ENCODE measurements at regions not wholly inside any gene's neighbourhood (a gene's known extent, or its start where the extent isn't known, plus 50 kb on each side); places are given as distances from the start of the nearest gene placed in this dataset.

GRCh38 chr6:14655201-14656061, 537.9 kb downstream of the CD83 start:
- no peak for DNase-seq (ENCODE audit: low read depth in 2 of 2, low spot score in 1 of 2)

GRCh38 chr6:14656078-14656521, 538.5 kb downstream of the CD83 start:
- DNase-seq (ENCODE audit: low read depth in 2 of 2, low spot score in 1 of 2) = no peak

- no peak for DNase-seq (ENCODE audit: low read depth in 2 of 2, low spot score in 1 of 2)
These were observed 539.1 kb downstream of the CD83 start for GRCh38 chr6:14656649-14657048.

GRCh38 chr6:14658030-14658429, 540.5 kb downstream of the CD83 start:
- no peak for DNase-seq (ENCODE audit: low read depth in 2 of 2, low spot score in 1 of 2)

DNA sequence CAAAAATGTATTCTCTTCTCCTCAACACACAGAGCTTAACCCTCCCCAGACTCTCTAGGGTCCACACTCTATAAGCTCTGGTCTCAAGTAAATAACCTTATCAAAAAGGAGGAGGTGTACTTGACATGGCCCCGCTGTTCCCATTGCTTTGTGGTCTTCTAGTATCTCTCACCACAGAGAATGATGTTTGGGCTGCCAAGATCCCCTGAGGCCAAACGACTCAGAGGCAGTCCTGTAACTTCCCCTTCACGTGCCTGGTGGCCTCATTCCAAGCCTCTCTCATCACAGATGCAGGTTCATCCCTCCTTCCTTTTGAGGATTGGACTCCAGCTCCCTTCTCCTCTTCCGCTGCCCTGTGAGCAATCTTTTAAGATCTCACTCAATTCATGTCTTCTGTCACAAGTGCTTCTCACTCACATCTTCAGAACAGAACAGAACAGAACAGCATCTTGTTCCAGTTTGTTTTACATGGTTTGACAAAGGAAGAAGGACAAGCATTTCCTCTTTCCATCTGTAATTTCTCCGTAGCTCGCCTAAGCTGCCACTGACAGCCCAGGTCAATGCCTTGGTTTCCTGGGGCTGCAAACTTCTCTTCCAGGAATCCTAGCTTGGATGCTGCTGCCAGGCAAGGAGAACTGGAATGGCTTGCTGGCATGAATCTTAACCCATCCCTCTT, 541.5 kb downstream of the CD83 start:
- DNase-seq (ENCODE audit: low read depth in 2 of 2, low spot score in 1 of 2) = no peak

GRCh38 chr6:14659841-14660240, 542.3 kb downstream of the CD83 start:
- no peak for DNase-seq (ENCODE audit: low read depth in 2 of 2, low spot score in 1 of 2)

- DNase-seq (ENCODE audit: low read depth in 2 of 2, low spot score in 1 of 2) = peak; percentile 17 to 20
These were observed 543.4 kb downstream of the CD83 start for GRCh38 chr6:14660806-14661579.

DNA sequence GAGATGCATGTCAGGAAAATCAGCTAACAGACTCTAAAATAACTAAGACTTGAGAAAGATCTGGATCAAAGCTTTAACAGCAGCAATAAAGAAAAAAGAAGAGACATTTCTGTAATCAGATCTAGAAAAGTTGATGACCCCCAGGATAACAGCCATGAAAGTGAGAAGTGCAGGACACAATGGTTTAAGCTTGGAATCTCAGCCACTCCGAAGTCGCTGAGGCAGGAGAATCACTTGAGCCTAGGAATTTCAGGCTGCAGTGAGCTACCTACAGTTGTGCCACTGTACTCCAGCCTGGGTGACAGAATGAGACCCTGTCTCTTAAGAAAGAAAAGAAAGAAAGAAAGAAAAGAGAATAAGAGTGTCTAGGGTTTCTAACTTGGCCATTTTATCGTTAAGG, 544.1 kb downstream of the CD83 start:
- no peak for DNase-seq (ENCODE audit: low read depth in 2 of 2, low spot score in 1 of 2)

GRCh38 chr6:14664112-14664601, 546.6 kb downstream of the CD83 start:
- no peak for DNase-seq (ENCODE audit: low read depth in 2 of 2, low spot score in 1 of 2)

GRCh38 chr6:14664621-14665315, 547.2 kb downstream of the CD83 start:
- DNase-seq (ENCODE audit: low read depth in 2 of 2, low spot score in 1 of 2) = no peak

DNA sequence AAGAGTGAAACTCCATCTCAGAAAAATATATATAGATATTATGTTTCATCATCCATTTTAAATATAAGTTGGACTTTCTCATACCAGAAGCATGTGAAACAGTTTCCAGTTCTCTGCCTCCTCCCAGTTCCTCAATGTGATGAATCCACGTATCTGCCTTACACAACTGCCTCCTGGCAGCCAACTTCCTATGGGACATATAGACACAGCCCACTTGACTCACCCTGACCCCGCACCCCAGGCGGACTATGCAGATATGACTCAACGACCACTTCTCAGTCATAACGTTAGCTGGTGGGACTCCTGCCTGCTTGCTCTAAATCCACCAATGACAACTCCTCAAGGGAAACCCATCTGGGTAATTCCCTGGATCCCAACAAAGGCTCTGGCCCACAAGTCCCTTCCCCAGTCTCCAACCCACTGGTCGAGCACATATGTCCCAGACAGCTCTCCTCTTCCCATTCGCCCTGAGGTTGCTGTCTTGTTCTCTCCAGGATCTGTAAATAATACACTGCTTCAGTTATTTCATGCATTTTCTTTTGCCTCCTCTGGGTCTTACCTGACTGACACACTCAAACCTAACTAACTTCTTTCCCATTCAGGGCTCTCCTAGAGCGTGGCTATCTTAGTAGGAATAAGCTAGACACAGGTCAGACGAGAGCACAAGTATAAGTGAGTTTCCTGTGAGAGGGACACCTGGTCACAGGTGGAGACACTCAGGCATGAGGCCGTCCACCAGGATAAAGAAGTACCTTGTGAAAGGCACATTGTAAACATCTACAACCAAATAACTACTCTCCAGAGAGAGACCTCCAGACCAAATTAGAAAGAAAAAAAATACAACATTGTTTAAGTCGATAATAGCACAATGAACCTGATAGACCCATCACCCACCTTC, 548.5 kb downstream of the CD83 start:
- DNase-seq (ENCODE audit: low read depth in 2 of 2, low spot score in 1 of 2) = no peak

GRCh38 chr6:14670806-14671205, 553.2 kb downstream of the CD83 start:
- no peak for DNase-seq (ENCODE audit: low read depth in 2 of 2, low spot score in 1 of 2)

DNA sequence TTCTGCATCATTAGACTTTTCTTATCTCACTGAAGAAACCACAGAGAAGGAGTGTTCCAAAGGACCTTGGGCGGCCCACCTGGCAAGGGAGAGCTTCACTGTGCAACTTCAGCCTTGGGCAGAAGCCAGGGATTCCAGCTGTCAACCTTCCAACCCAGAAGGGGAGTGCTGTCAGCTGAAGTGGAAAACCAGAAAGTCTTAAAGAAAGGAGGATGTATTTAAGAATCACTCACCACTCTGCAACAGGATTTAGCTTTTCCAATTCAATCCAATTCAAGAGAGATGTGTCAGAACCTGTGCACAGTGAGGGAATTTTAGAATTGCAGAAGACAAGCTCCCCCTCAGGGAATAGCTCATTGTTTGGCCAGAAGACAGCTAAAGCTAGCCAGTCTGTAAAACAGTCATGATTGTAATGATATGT, 553.7 kb downstream of the CD83 start:
- no peak for DNase-seq (ENCODE audit: low read depth in 2 of 2, low spot score in 1 of 2)

DNA sequence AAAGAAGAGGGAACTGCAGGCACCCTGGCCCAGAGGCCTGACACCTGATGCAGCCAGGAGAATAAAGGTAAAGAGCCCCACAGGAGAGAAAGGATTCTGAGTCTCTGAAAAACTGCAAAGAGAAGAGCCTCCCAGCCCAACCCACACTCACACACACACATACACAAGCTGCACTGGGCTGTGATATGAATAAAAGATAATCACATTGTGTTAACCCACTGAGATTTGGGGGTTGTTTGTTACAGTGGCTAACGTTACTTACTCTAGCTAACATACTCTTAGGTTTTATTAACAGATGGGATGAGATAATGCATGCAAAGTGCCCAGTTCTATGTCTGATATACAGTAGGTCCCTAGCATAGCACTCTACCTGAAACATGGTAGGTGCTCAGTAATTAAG, 554.4 kb downstream of the CD83 start:
- DNase-seq (ENCODE audit: low read depth in 2 of 2, low spot score in 1 of 2) = no peak

- no peak for DNase-seq (ENCODE audit: low read depth in 2 of 2, low spot score in 1 of 2)
These were observed 555.6 kb downstream of the CD83 start for GRCh38 chr6:14673201-14673600.

- no peak for DNase-seq (ENCODE audit: low read depth in 2 of 2, low spot score in 1 of 2)
These were observed 556.9 kb downstream of the CD83 start for GRCh38 chr6:14674458-14674857.

DNA sequence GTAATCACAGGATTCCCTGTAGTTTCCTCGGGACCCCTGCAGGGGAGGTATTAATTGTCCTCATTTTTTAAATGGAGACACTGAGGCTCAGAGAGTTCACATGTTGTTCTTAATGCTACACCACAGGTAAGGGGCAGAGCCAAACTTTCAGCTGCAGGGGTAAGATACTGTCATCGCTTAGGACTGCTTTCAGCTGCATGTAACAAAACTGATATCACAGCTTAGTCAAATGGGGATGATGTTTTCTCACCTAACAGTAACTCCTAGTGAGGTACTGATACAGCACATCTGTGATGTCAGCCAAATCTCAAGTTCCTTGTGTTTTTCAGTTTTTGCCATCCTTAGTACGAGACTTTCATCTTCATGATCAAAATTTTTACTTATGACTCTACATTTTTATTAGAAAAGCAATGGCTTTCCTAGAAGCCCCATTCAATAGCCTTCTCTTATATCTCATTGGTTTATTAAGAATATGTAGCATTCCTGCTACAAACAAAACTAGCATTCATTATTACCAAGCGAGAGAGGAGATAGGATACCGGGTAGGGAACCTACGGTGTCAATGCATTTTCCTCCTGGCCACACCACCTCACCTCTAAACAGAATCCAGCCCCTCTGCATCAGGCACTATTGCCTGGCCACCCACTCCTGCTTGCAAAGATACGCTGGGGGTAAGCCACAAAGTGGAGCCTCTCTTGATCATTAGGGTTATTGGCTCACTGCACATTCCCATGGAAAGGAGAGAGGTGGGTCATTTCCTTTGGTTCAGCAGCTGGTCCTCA, 557.5 kb downstream of the CD83 start:
- DNase-seq (ENCODE audit: low read depth in 2 of 2, low spot score in 1 of 2) = no peak

- DNase-seq (ENCODE audit: low read depth in 2 of 2, low spot score in 1 of 2) = no peak
These were observed 558.5 kb downstream of the CD83 start for GRCh38 chr6:14676064-14676463.

Measured in stimulated activated CD8-positive, alpha-beta memory T cell treated with anti-CD3 and anti-CD28 coated beads, Interleukin-4, amount 100 ng/mL, for 4 hours (primary cell).